OCI-LY1 (cell line): ENCODE measurements at regions not wholly inside any gene's neighbourhood (a gene's known extent, or its start where the extent isn't known, plus 50 kb on each side); places are given as distances from the start of the nearest gene placed in this dataset.

ENCODE experiments used
- CTCF ChIP-seq: fragments of 200-600 bp; sonication (generic), shearing (Covaris generic); IDR thresholded peaks from 2 replicates; pipeline ENCODE4 v1.5.1; 2017; ENCODE audit warnings: mild to moderate bottlenecking, antibody characterized with exemption, low read length, moderate library complexity, mixed read lengths
- EZH2 ChIP-seq: fragments of 200-600 bp; sonication (generic), shearing (Covaris generic); IDR thresholded peaks from 2 replicates; pipeline ENCODE4 v1.8.0; 2017; ENCODE audit warnings: borderline replicate concordance, mixed run types, mild to moderate bottlenecking, antibody characterized with exemption, low read length, moderate library complexity, mixed read lengths

DNA sequence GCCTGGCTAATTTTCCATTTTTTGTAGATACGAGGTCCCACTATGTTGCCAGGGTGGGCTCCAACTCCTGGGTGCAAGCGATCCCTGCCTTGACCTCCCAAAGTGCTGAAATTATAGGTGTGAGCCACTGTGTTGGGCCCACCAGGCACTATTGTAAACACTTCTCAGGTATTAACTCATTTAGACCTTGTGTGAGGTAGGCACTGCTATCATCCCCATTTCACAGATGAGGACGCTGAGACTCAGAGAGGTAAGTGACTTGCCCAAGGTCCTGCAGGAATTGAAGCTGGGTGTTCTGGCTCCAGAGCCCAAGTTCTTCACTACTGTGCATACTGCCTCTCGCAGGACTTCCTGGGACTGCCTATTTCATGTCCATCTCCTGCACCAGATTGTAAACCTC is 67.1 kb upstream of the SYPL1 start:
- TF ChIP-seq EZH2 (no peak), CTCF (no peak)
